ENCODE measurements at regions not wholly inside any gene's neighbourhood (a gene's known extent, or its start where the extent isn't known, plus 50 kb on each side); places are given as distances from the start of the nearest gene placed in this dataset.

DNA sequence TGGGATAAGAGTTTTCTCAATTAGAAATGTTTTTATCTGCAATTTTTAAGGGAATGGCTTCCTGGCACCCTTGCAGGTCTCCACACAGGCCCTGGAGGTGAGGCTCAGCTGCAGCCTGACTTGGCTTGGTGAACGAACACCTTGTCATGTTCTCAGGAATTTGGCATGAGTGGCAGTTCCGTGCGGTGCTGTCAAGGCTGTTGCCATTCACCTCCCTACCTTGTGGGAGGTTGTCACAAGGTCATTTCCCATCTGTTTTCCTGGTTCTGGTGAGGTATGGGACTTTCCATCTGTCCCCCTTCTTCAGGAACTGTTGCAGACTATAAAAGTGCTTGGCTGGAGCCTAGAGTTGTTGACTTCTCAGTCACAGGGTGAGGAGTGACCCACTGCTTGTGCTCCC is 82.9 kb downstream of the ELOVL4 start:
- DNase-seq = no peak

DNA sequence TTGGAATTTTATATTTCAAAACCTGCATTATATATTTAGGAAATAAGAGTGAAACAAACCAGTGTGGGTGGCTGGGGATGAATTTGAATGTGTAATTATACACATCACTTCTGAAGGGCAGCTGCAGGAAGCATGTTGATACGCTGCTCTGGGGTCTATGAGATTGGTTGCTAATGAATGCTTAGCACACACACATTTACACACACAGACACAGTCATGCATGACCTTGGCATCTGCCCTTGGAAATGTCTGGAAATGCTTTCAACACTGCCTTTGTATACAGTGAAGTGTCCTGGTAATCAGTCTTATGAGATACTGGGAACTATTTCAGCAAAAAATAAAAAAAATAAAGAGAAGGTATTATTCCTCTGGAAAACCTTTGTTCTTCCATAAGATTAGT is 83.4 kb downstream of the ELOVL4 start:
- DNase-seq = peak; percentile 60

GRCh38 chr6:79863566-79863965 is 83.8 kb downstream of the ELOVL4 start:
- no peak for DNase-seq

DNA sequence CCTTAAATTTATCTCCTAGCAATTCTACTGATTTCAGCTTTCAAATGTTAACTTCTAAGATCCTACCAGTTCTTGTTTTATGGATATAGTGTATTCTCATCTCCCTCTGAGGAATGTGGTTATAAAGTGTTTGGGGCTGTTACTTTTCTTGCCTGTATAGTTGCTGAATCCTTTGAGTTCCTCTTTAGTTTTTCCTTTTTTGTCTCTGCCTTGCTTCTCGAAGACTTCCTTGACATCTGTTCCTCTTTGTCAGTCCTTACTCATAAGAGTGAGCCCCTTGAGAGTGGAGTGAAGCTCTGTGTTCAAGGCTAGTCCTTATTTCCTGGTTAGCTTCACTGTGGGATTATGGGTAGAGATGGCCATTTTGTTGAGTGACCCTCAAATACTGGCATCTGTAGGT is 84.6 kb downstream of the ELOVL4 start:
- no peak for DNase-seq

DNA sequence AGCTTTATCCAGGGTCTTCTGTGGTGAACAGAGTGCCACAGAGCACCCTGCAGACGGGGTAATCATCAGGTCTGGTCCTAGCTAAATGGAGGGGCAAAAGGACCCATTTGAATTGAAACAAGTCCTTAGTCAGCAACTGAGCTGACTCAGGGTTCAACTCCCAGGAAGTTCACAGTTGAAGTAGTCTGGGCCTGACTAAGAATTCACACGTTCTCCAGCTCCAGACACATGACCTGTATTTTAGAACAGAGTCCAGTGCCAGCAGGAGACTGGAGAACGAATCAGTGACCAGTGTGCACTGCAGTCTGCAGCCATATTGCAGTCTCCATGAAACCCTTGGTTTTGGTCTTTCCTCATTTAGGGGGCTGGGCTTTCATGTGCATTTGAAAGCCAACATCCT is 85.2 kb downstream of the ELOVL4 start:
- no peak for DNase-seq

GRCh38 chr6:79861023-79861422 is 86.3 kb downstream of the ELOVL4 start:
- no peak for DNase-seq

GRCh38 chr6:79847426-79847825 is 99.9 kb downstream of the ELOVL4 start:
- DNase-seq = no peak

DNA sequence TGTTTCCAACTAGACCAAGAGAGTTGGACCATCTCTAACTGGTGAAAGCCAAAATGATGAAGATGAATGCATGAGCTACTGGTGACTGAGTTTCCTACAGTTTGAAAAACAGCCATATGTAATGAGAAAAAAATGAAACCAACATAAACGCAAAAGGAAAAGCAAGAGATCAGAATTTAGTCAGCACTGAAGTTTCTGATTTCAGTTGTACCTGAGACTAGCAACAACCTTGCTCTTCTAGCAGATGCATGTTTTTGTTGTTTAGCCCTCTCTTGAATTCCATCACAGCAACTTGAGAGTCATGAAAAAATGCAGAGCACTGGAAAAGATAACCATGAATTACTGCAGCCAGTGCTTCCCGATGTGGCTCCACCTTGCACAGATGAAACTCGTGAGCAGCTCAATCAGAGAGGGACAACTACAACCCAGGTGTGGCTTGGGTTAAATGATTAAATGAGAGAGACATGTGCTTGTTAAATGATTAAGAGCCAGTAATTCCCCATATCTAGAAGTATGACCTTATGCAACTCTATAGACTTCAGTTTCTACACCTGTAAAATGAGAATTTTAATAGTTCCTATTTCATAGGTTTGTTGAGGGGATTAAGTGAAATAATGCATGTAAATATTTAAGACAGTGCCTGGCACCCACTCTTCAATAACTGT is 104.8 kb downstream of the ELOVL4 start:
- DNase-seq = no peak

- no peak for DNase-seq
Measured at GRCh38 chr6:79841577-79842375, 105.6 kb downstream of the ELOVL4 start.

DNA sequence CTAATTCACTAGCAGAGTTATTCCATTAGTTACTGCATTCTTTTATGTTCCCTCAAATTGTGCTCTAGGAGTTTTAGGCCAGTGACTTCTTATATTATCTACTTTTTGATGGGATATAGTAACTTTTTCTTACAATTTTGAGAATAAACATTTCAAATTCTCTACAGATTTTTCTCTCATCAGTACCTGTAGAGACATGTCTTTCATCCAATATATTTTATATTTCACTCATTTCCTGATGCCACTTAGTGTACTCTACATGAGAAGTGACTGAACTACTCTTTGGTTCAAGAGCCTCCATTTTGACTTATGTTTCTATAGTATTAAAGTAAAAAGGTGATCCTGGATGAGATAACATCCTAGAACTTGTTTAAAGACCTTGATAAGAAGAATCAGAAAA is 108.5 kb downstream of the ELOVL4 start:
- DNase-seq = no peak

DNA sequence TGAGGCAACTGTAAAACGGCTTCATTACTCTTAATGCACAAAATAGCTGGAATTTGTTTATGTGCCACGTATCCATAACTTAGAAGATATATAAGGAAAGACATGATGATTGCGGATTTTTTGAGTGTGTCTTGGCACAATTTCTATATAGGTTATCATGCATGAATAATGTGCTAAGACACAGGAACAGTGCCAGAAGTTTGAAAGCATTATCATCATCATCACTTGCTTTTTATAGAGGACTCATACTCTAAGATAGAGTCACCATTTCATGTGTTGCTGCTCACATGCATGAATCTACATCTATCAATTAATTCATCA is 113.4 kb downstream of the ELOVL4 start:
- peak; percentile 41 for DNase-seq

DNA sequence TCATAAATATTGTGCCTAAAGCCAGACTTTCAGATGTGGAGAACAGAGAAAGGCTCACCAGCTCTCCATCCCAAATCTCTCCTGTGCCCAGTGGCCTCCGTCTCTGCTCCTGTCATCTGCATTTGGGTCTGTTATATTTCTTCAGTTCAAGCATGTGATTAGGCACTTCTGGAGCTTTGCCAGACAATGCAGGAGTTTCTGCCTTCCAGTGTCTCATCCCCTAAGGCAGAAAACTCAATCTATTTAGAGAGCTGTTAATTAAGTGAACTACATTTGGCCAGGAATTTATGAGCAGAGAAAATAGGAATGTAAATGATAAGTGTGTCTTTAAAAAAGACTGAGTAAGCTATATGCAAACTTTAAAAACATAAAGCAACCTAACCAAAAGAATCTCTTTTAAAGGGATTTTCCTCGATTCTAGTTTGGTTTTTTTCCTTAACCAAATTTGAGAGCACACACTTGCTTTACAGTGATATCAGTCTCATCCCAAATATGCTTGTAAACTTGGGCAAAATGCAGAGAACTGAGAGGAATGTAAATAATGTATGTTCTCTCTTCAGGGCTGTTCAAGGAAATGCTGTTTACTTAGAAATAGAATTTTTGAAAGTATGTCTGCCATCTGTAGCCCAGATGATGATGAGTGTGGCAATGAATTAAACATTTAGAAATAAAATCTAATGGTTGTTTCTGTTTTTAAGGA is 113.9 kb downstream of the ELOVL4 start:
- peak; percentile 72 for DNase-seq

- DNase-seq = no peak
Measured at GRCh38 chr6:79832723-79833122, 114.6 kb downstream of the ELOVL4 start.

DNA sequence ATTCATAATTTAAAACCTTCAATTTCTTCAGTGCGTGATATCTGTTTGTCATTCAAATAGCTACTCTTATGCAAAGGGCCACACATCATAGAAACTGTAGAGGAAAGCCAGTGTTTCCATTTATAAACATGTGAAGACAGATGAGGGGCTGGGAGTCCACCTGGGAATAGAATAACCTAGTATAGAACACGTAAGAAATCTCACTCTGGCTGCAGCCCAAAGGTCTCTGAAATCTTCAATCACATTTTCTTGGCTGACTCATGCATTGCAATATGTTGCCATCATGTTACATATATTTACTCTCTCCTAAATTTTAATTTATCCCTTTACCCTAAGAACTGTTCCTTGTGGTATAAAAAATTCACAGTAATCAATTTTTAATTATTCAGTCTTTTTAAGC is 123.2 kb downstream of the ELOVL4 start:
- DNase-seq = no peak

GRCh38 chr6:79821859-79822258 is 125.5 kb downstream of the ELOVL4 start:
- no peak for DNase-seq

- no peak for DNase-seq
Measured at GRCh38 chr6:79818471-79818870, 128.9 kb downstream of the ELOVL4 start.

GRCh38 chr6:79814940-79815339 is 132.4 kb downstream of the ELOVL4 start:
- no peak for DNase-seq

- DNase-seq = peak; percentile 83
Measured at GRCh38 chr6:79813854-79814709, 133.3 kb downstream of the ELOVL4 start.

GRCh38 chr6:79813143-79813850 is 134.1 kb downstream of the ELOVL4 start:
- no peak for DNase-seq

GRCh38 chr6:79812195-79812594 is 135.2 kb downstream of the ELOVL4 start:
- DNase-seq = no peak

DNA sequence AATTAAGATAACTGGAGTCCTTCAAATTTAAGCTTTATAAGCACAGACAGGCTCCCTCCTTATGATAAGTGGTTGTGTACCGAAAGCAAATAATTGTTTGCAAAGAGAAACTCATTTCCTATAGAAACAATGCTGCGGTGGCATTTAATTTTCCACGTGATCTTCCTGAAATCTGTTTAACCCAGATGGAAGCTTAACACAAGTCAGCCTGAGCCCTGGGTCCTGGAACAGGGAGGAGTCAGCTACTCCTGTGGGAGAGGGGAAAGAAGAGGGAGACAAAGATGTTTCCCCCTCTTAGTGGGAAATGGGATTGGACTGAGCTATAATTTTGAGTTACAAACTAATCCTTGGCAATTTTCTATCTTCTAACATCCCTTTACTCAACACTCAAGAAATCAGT is 136.5 kb downstream of the ELOVL4 start:
- DNase-seq = peak; percentile 74

DNA sequence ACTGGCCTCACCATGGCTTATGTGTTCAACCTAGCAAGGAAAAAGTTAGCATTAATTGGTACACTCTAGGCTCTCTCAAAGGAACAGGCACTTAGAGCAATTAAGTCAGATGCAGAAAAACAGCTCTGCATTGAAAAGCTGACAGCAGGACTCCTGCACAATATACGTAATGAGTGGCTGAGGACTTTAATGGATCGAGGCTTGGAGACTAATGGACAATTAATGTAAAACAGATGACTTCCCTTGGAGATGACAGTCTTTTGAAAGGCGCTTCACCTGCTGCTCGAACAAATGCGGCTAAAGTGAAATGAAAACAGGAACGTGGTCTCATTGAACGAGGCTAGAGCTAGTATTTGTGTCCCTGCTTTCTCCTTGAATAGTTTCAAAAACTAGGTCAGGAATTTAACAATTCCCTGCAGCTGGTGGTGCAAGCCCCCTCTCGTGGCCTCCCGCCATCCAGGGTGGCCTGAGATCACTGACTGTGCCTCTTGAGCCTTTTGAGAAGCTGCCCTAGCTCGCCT is 137.1 kb downstream of the ELOVL4 start:
- DNase-seq = peak; percentile 90

Measured in retina (tissue), 1 donor.